Heart left ventricle (tissue), 13 donors: ENCODE measurements at regions not wholly inside any gene's neighbourhood (a gene's known extent, or its start where the extent isn't known, plus 50 kb on each side); places are given as distances from the start of the nearest gene placed in this dataset.

ENCODE experiments used
- CTCF ChIP-seq, 12 donors: fragments of 200-600 bp; sonication (generic) in 4 of 12; IDR thresholded peaks; one replicate each; pipeline versions ENCODE4 v1.5.0 to v1.8.0; 2018 to 2022; ENCODE audit warnings: antibody characterized with exemption in 12 of 12, mild to moderate bottlenecking in 5 of 12
- POLR2A ChIP-seq, 2 donors: fragments of 450-650 bp; IDR thresholded peaks; one replicate each; pipeline ENCODE4 v1.6.1; 2017; ENCODE audit warnings: antibody characterized with exemption in 2 of 2, mild to moderate bottlenecking in 2 of 2, moderate library complexity in 2 of 2
- donor health status: ischemic (EF 13 %, LVEDD 7.1; RV severe dilation, severe dysfunction).
- donor health status: DM: no; HTN: yes; CAD: no.
- donor health status: DM: no; HTN: no; CAD: no.
- donor health status: ischemic (EF 25% LVEDD 6.9; RV normal size, moderate dysfunction).
- donor health status: ischemic (EF 25% LVEDD 5.7; RV mildly dilated, moderate dysfunction).
- donor health status: ischemic (EF 35%, LVEDD 5.7; RV mildly dilated, moderate dysfunction).
- donor health status: nonischemic (EF 11% LVEDD 7.7; RV severe dilation, severe dysfunction).
- donor health status: DM: yes; HTN: yes; CAD: no.
- donor health status: PGD.
- donor health status: ischemic (EF 29% LVEDD 5.4; RV normal size, mild dysfunction).
- donor health status: nonischemic (EF 23%, LVEDD 6.1; RV moderate dilation, normal function).

DNA sequence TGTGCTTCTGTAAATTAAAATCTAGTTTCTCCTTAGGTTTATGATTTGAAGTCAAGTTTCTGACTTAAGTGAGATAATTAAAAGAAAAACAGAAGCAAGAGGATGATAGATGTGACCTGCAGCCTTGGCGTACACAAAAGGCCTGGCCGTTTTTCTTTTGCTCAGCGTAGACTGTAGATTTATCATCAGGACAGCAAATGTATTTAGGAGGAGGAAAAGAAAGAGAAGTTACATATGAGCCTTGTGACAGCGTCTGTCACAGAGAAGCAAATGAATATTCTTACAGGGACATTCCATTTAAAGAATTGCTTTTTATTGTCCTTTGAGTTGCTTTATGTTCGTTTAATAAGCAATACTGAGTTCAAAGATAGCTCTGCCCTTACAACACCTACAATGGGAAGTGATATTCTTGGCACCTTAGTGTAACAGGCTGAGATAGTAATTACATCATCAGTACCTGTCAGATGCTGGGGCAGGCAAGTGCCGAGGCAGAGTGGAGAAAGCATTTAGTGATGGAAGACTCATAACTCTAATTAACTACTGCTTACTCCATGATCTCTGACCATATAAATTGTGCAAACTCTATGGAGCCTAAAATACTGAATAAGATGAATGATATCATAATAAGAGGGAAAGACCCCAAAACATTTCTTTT is 311.5 kb downstream of the MFSD1 start:
- TF ChIP-seq CTCF (IDR thresholded peaks at IDR 0.05) (no peak), POLR2A (IDR thresholded peaks at IDR 0.05) (no peak)
